Vagina (tissue), 2 donors: ENCODE measurements at regions not wholly inside any gene's neighbourhood (a gene's known extent, or its start where the extent isn't known, plus 50 kb on each side); places are given as distances from the start of the nearest gene placed in this dataset.

ENCODE experiments used
- DNase-seq, 2 donors: peaks; one replicate each; pipeline ENCODE4 v3.0.0-alpha.2; 2017; ENCODE audit errors: extremely low spot score in 2 of 2
- H3K27ac ChIP-seq: fragments of 200-600 bp; sonication (generic); one replicate; pipeline ENCODE4 v1.5.1; 2019
- H3K27me3 ChIP-seq: fragments of 200-600 bp; sonication (generic); one replicate; pipeline ENCODE4 v1.5.1; 2019
- H3K36me3 ChIP-seq, 2 donors: fragments of 200-600 bp; sonication (generic); one replicate each; pipeline ENCODE4 v1.5.1; 2017 to 2019
- H3K4me1 ChIP-seq: fragments of 200-600 bp; sonication (generic); one replicate; pipeline ENCODE4 v1.5.1; 2019
- H3K4me3 ChIP-seq, 2 donors: fragments of 200-600 bp; sonication (generic); 1 replicate in 1 of 2; 2 replicates in 1 of 2; pipeline ENCODE4 v1.5.1; 2016 to 2019
- H3K9me3 ChIP-seq: fragments of 200-600 bp; sonication (generic); one replicate; pipeline ENCODE4 v1.5.1; 2019
- POLR2A ChIP-seq, 2 donors: fragments of 450-650 bp; IDR thresholded peaks; one replicate each; pipeline ENCODE4 v1.6.1; 2017; ENCODE audit warnings: antibody characterized with exemption in 2 of 2, mild to moderate bottlenecking in 2 of 2, moderate library complexity in 2 of 2
- POLR2AphosphoS5 ChIP-seq, 2 donors: sonication (generic); formaldehyde crosslinking; IDR thresholded peaks; one replicate each; pipeline ENCODE4 v1.9.0; 2017; ENCODE audit warnings: antibody characterized with exemption in 2 of 2, mild to moderate bottlenecking in 2 of 2, low read depth in 1 of 2; ENCODE audit not compliant: insufficient read depth in 1 of 2
- intact Hi-C: fragments of 100-400 bp; cut with DNase I; formaldehyde crosslinking; loops from one replicate; pipeline ENCODE4 v1.15.1; 2023
- TF ChIP-seq, protein P1 (sequence below), 3 experiments: fragments of 450-650 bp in 2 of 3; fragments of 200-600 bp in 1 of 3; sonication (generic) in 1 of 3; IDR thresholded peaks; one replicate each; pipeline ENCODE4 v1.5.1; 2017 to 2019; ENCODE audit warnings: antibody characterized with exemption in 3 of 3, mild to moderate bottlenecking in 2 of 3, moderate library complexity in 2 of 3

DNA sequence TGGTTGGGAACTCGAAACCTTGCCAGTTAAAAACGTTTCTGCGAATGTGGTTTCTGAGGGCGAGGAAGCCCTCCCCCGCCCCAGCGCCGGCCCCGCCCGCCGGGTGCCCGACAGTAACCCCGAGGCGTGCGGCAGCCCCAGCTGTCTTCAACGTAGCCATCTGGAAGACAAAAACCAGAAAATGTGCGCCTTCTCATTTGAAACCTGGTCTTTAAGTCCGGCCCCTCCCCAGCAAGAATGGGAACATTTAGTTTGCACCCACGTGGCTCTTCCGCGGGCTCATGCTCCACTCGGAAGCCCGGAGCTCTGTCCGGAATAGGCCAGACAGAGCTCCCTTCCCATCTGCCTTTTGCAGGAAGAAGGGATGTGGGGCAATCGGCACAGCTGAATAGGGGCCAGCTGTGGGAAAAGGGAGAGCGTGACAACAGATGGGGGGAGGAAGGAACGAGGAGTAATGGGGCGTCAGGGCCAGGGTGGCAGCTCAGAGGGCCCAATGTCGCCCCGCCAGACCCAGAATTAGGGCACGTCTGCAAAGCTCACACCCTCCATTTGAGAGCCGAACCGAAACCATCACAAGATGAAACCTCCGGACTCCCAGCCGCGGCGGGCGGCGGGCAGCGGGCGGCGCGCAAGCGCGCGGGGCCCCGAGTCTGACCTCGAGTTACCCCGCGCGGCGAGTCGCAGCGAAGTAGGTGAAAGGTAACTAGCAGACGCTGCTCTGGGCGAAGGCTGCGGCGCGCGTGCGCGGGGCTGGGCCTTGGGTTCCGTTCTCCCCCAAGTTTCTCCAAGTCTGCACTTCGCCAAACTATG is 63.4 kb upstream of the ABCA1 start:
- peak in 1 of 2 donors; percentile 98 for DNase-seq
- TF ChIP-seq POLR2AphosphoS5 (IDR thresholded peaks at IDR 0.05; ENCODE audit: insufficient read depth in 1 of 2, low read depth in 1 of 2) (peak in 1 of 2 donors; percentile 90), POLR2A (IDR thresholded peaks at IDR 0.05) (peak in 1 of 2 donors; percentile 36)
- TF ChIP-seq, protein P1, sequence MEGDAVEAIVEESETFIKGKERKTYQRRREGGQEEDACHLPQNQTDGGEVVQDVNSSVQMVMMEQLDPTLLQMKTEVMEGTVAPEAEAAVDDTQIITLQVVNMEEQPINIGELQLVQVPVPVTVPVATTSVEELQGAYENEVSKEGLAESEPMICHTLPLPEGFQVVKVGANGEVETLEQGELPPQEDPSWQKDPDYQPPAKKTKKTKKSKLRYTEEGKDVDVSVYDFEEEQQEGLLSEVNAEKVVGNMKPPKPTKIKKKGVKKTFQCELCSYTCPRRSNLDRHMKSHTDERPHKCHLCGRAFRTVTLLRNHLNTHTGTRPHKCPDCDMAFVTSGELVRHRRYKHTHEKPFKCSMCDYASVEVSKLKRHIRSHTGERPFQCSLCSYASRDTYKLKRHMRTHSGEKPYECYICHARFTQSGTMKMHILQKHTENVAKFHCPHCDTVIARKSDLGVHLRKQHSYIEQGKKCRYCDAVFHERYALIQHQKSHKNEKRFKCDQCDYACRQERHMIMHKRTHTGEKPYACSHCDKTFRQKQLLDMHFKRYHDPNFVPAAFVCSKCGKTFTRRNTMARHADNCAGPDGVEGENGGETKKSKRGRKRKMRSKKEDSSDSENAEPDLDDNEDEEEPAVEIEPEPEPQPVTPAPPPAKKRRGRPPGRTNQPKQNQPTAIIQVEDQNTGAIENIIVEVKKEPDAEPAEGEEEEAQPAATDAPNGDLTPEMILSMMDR (IDR thresholded peaks at IDR 0.05), result no peak
- no peaks in the 10 kb centered on the region for H3K36me3 ChIP-seq
- H3K4me1 ChIP-seq, result peaks cover 43% of the 10 kb centered on the region
- H3K27me3 ChIP-seq, result no peaks in the 10 kb centered on the region
- intact Hi-C loops, result loop anchor here (2.0 to 5.0 kb wide), 2 partner anchors 63 to 71 kb away; partner anchors contain the start of gene ABCA1
- H3K4me3 ChIP-seq, result peak overlapping the region; percentile 64 to 68
- peak overlapping the region; percentile 94 for H3K27ac ChIP-seq
- H3K9me3 ChIP-seq, result no peaks in the 10 kb centered on the region

DNA sequence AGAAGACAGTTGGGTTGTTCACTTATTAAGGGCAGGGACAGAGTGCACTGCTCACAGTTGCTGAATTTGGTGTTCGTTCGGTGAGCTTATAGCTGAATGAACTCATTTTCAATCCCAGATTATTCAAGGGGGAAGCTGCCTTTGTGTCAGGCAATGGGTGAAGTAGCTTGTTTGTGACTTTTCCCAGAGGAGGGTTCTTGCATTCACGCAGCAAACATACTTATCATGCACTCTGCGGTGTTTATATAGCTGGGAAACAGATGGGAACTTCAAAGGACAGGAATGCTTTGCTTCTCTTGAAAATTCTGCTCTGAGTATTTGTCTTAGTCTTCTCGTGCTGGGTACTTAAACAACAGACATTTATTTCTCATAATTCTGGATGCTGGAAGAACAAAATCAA is 64.7 kb upstream of the ABCA1 start:
- intact Hi-C loops, result loop anchor here (5.0 kb wide), 1 partner anchor 70 kb away; no protein-coding TSS in a partner anchor
- H3K27ac ChIP-seq, result peak overlapping the region; percentile 94
- no peaks in the 10 kb centered on the region for H3K36me3 ChIP-seq
- no peak for DNase-seq
- H3K9me3 ChIP-seq, result no peaks in the 10 kb centered on the region
- no peak overlapping the region for H3K4me3 ChIP-seq
- H3K27me3 ChIP-seq, result no peaks in the 10 kb centered on the region
- peaks cover 43% of the 10 kb centered on the region for H3K4me1 ChIP-seq
- no peak for TF ChIP-seq POLR2A (IDR thresholded peaks at IDR 0.05)
- TF ChIP-seq, protein P1 (IDR thresholded peaks at IDR 0.05), result no peak
- no peak for TF ChIP-seq POLR2AphosphoS5 (IDR thresholded peaks at IDR 0.05; ENCODE audit: insufficient read depth in 1 of 2, low read depth in 1 of 2)

DNA sequence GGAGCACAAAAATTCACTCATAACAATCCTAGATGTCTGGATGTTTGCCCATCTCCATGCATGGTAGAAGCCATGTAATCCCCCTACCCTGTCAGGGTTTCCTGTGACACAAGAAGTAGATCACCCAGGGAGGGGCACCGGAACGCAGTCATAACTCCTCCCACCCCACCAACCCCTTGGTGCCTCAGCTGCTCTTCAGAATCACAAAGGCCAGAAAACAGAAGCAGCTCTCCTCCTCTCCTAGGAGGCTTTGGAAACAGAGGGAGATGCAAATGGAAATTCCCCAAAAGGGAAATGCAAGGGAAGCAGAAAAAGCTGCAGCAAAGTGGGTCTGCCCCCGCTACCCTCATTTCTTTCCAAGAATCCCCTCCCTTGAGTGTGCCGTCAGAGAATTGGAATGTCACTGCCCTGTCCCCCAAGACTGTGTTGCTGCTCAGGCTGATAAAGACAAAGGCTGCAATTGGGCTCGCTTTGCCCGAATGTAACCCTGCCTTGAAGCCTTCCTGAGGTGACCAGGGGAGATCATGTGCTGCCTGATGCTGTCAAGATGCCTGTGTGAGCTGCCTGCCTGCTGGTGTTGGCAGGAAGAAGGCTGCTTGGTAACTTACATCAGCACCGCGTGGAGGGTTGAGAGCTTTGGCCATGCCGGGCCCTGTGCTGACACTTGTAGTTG is 65.5 kb upstream of the ABCA1 start:
- TF ChIP-seq POLR2AphosphoS5 (IDR thresholded peaks at IDR 0.05; ENCODE audit: insufficient read depth in 1 of 2, low read depth in 1 of 2), result peak; percentile 70 to 78
- TF ChIP-seq, protein P1 (IDR thresholded peaks at IDR 0.05), result no peak
- TF ChIP-seq POLR2A (IDR thresholded peaks at IDR 0.05), result no peak
- Histone ChIP-seq H3K9me3 (no peaks in the 10 kb centered on the region), H3K36me3 (no peaks in the 10 kb centered on the region), H3K4me1 (peaks cover 43% of the 10 kb centered on the region), H3K27ac (peak overlapping the region; percentile 94), H3K4me3 (no peak overlapping the region), H3K27me3 (no peaks in the 10 kb centered on the region)
- DNase-seq, result peak in 1 of 2 donors; percentile 96
- intact Hi-C loops, result loop anchor here (5.0 kb wide), 1 partner anchor 69 kb away; no protein-coding TSS in a partner anchor

DNA sequence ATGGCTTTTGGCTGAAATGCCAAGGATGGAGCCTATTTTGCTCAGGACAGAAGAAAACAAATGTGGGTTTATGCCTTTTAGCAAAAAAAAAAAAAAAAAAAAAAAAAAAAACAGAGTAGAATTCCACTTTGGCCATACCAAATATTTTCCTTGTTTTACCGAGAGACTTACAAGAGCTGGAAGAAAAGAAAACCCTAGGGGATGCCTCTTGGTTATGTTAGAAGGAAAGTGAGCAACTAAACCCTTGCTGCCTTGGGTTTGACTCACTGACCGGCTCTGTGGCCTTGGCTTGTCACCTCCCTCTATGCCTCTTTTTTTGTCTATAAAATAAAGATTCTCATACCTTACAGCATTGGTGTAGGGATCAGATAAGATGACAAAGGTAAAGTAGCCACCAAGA is 69.6 kb upstream of the ABCA1 start:
- Histone ChIP-seq H3K36me3 (no peaks in the 10 kb centered on the region), H3K4me3 (no peak overlapping the region), H3K27me3 (no peaks in the 10 kb centered on the region), H3K4me1 (peaks cover 18% of the 10 kb centered on the region), H3K9me3 (no peaks in the 10 kb centered on the region), H3K27ac (no peak overlapping the region)
- intact Hi-C loops, result no loop called here
- TF ChIP-seq POLR2AphosphoS5 (IDR thresholded peaks at IDR 0.05; ENCODE audit: insufficient read depth in 1 of 2, low read depth in 1 of 2), result no peak
- TF ChIP-seq POLR2A (IDR thresholded peaks at IDR 0.05), result no peak
- TF ChIP-seq, protein P1 (IDR thresholded peaks at IDR 0.05), result no peak
- DNase-seq, result no peak
